ENCODE measurements at regions not wholly inside any gene's neighbourhood (a gene's known extent, or its start where the extent isn't known, plus 50 kb on each side); places are given as distances from the start of the nearest gene placed in this dataset.

DNA sequence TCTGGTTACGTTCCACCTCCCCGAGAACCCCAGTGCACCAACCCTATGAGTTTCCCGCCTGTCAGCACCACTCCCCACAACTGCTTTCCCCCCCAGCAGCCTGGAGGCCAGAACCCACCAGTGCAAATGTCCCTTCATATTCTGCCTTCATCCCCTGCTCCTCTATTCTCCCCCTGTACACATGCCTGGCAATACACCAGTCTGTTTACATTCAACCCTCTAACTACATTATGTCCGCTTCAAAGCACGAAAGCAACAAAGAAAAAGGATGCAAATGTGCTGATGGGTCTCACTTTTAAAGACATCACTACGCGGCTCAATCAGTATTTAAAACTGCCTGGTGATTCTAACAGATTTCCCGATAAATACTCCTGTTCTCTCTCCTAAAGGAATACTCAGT, 126.7 kb upstream of the SORBS2 start:
- H3K27me3 ChIP-seq (ENCODE audit: control insufficient read depth, insufficient read depth, low read length) = no peaks in the 10 kb centered on the region
- no peaks in the 10 kb centered on the region for H3K4me1 ChIP-seq (ENCODE audit: control insufficient read depth, insufficient read depth, low read length)
- DNase-seq = no peak
- H3K36me3 ChIP-seq (ENCODE audit: control insufficient read depth, insufficient read depth, low read length) = no peaks in the 10 kb centered on the region
- H3K27ac ChIP-seq (ENCODE audit: low read length) = no peak overlapping the region
- H3K4me3 ChIP-seq (ENCODE audit: low read length) = no peak overlapping the region
- no peaks in the 10 kb centered on the region for H3K9me3 ChIP-seq (replicated peaks; ENCODE audit: control insufficient read depth, low read depth, low read length)
- WGBS (ENCODE audit: insufficient coverage) = 68% methylated on average over 3 of the region's 8 CpGs

DNA sequence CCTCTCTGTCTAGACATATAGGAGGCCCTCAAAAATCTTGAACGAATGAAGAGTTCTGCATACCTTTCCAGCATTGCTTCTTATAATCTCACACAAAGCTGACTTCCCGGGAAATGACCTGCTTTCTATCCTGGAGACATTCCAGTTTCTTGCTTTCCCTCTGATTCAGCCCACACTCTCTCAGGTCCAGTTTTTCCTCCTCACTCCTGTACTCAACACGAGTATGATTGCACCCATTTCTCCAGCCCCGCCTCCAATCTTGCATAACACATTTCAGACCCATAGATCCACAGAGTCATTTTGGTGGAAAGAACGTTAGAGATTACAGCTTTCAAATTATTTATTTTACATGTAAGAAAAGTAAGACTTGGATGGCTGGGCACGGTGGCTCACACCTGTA, 127.5 kb upstream of the TLR3 start:
- no peaks in the 10 kb centered on the region for H3K27me3 ChIP-seq (ENCODE audit: control insufficient read depth, insufficient read depth, low read length)
- H3K9me3 ChIP-seq (replicated peaks; ENCODE audit: control insufficient read depth, low read depth, low read length) = no peaks in the 10 kb centered on the region
- no peak overlapping the region for H3K4me3 ChIP-seq (ENCODE audit: low read length)
- H3K4me1 ChIP-seq (ENCODE audit: control insufficient read depth, insufficient read depth, low read length) = no peaks in the 10 kb centered on the region
- H3K36me3 ChIP-seq (ENCODE audit: control insufficient read depth, insufficient read depth, low read length) = no peaks in the 10 kb centered on the region
- WGBS (ENCODE audit: insufficient coverage) = 49% methylated on average over 3 of the region's 6 CpGs
- no peak for DNase-seq
- no peak overlapping the region for H3K27ac ChIP-seq (ENCODE audit: low read length)

DNA sequence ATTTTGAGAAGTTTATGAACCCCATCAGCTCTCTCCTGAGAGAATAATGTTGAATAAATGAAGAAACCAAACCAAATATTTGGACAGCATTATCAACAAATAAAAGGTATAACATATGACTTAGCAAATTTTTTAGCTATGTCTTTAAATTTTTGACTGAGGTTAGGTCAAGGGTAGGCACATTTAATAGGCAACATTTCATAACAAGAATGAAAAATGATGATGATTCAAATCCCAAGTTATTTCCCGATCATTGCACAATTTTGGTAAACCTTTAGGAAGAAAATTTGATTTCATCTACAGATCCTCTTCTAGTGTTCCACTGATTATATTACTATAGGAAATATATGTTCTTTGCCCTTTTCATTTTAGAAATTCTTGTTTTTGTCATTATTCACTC, 123.7 kb upstream of the TLR3 start:
- Histone ChIP-seq H3K36me3 (ENCODE audit: control insufficient read depth, insufficient read depth, low read length) (no peaks in the 10 kb centered on the region), H3K4me3 (ENCODE audit: low read length) (no peak overlapping the region), H3K27me3 (ENCODE audit: control insufficient read depth, insufficient read depth, low read length) (no peaks in the 10 kb centered on the region), H3K4me1 (ENCODE audit: control insufficient read depth, insufficient read depth, low read length) (no peaks in the 10 kb centered on the region), H3K9me3 (replicated peaks; ENCODE audit: control insufficient read depth, low read depth, low read length) (no peaks in the 10 kb centered on the region), H3K27ac (ENCODE audit: low read length) (no peak overlapping the region)
- no CpG with 5 or more reads among the region's 1 CpG for WGBS (ENCODE audit: insufficient coverage)
- no peak for DNase-seq

GRCh38 chr4:185945906-185946305, 123.0 kb upstream of the TLR3 start:
- H3K27me3 ChIP-seq (ENCODE audit: control insufficient read depth, insufficient read depth, low read length) = no peaks in the 10 kb centered on the region
- H3K36me3 ChIP-seq (ENCODE audit: control insufficient read depth, insufficient read depth, low read length) = no peaks in the 10 kb centered on the region
- H3K27ac ChIP-seq (ENCODE audit: low read length) = no peak overlapping the region
- H3K4me3 ChIP-seq (ENCODE audit: low read length) = no peak overlapping the region
- WGBS (ENCODE audit: insufficient coverage) = 100% methylated on average over 2 of the region's 3 CpGs
- no peak for DNase-seq
- no peaks in the 10 kb centered on the region for H3K4me1 ChIP-seq (ENCODE audit: control insufficient read depth, insufficient read depth, low read length)
- no peaks in the 10 kb centered on the region for H3K9me3 ChIP-seq (replicated peaks; ENCODE audit: control insufficient read depth, low read depth, low read length)

DNA sequence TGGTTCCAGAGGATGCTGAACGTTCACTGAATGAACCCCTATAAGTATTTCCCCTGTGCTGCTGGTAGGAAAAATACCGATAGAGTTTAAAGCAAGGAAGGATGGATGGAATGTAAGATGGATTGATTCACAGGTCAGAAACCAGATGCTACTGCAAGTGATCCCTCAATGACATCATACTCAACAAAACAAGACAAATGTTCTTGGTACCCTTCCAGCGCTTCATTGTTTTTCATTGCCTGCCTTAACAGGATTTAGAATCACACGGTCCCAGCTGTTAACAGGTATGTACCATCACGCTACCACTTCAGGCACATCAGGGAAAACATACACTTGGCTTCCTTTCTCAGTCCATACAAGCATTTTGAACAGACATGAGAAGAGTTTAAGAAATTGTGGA, 118.1 kb upstream of the TLR3 start:
- Histone ChIP-seq H3K9me3 (replicated peaks; ENCODE audit: control insufficient read depth, low read depth, low read length) (no peaks in the 10 kb centered on the region), H3K4me1 (ENCODE audit: control insufficient read depth, insufficient read depth, low read length) (no peaks in the 10 kb centered on the region), H3K4me3 (ENCODE audit: low read length) (no peak overlapping the region), H3K36me3 (ENCODE audit: control insufficient read depth, insufficient read depth, low read length) (no peaks in the 10 kb centered on the region), H3K27ac (ENCODE audit: low read length) (no peak overlapping the region), H3K27me3 (ENCODE audit: control insufficient read depth, insufficient read depth, low read length) (no peaks in the 10 kb centered on the region)
- DNase-seq = peak; percentile 9
- WGBS (ENCODE audit: insufficient coverage) = 44% methylated on average over 1 of the region's 5 CpGs

GRCh38 chr4:185955151-185955770, 113.7 kb upstream of the TLR3 start:
- no peaks in the 10 kb centered on the region for H3K36me3 ChIP-seq (ENCODE audit: control insufficient read depth, insufficient read depth, low read length)
- H3K27ac ChIP-seq (ENCODE audit: low read length) = no peak overlapping the region
- no peak overlapping the region for H3K4me3 ChIP-seq (ENCODE audit: low read length)
- no peaks in the 10 kb centered on the region for H3K9me3 ChIP-seq (replicated peaks; ENCODE audit: control insufficient read depth, low read depth, low read length)
- WGBS (ENCODE audit: insufficient coverage) = 36% methylated on average over 2 of the region's 7 CpGs
- no peaks in the 10 kb centered on the region for H3K4me1 ChIP-seq (ENCODE audit: control insufficient read depth, insufficient read depth, low read length)
- peaks cover 3% of the 10 kb centered on the region for H3K27me3 ChIP-seq (ENCODE audit: control insufficient read depth, insufficient read depth, low read length)
- DNase-seq = peak; percentile 12

DNA sequence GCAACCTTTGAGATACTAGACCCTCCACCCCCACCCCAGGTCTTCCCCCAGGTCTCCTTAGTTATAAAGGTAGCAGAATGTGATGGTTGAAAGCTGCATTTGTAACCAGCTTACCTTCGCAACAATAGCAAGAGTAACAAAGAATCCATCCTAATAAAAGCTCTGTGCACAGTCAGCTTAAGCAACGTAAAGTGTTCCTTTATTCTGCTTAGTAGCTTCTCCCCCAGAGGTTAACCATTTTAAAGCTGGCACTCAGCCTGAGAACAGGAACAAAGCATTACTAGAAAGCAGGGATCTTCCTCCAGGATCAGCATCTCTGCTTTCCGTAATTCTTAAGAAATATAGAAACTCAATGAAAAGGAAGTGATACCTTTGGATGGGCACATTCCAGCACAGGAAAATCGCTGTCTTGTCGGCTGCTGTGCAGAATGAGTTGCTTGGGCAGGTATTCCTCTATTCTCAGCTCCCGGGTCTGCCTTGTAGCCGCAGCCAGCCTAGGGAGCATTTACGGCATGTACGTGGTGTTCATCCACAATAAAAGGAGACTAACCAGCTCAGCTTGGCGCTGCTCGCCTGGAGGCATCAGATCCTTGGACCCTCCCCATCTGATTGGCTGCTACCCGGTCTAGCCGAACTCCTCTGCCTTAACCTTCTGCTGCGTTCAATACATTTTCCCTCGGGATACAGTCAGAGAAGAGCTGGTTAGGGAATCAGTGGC, 113.0 kb upstream of the TLR3 start:
- H3K4me1 ChIP-seq (ENCODE audit: control insufficient read depth, insufficient read depth, low read length) = no peaks in the 10 kb centered on the region
- no peaks in the 10 kb centered on the region for H3K36me3 ChIP-seq (ENCODE audit: control insufficient read depth, insufficient read depth, low read length)
- WGBS (ENCODE audit: insufficient coverage) = 26% methylated on average over 10 of the region's 15 CpGs
- no peak for DNase-seq
- H3K27me3 ChIP-seq (ENCODE audit: control insufficient read depth, insufficient read depth, low read length) = peaks cover 3% of the 10 kb centered on the region
- no peak overlapping the region for H3K27ac ChIP-seq (ENCODE audit: low read length)
- no peak overlapping the region for H3K4me3 ChIP-seq (ENCODE audit: low read length)
- H3K9me3 ChIP-seq (replicated peaks; ENCODE audit: control insufficient read depth, low read depth, low read length) = no peaks in the 10 kb centered on the region

- Histone ChIP-seq H3K27me3 (ENCODE audit: control insufficient read depth, insufficient read depth, low read length) (peaks cover 3% of the 10 kb centered on the region), H3K27ac (ENCODE audit: low read length) (no peak overlapping the region), H3K4me3 (ENCODE audit: low read length) (no peak overlapping the region), H3K9me3 (replicated peaks; ENCODE audit: control insufficient read depth, low read depth, low read length) (no peaks in the 10 kb centered on the region), H3K36me3 (ENCODE audit: control insufficient read depth, insufficient read depth, low read length) (no peaks in the 10 kb centered on the region), H3K4me1 (ENCODE audit: control insufficient read depth, insufficient read depth, low read length) (no peaks in the 10 kb centered on the region)
- DNase-seq = no peak
- no CpG with 5 or more reads among the region's 4 CpGs for WGBS (ENCODE audit: insufficient coverage)
Measured at GRCh38 chr4:185956544-185956940, 112.4 kb upstream of the TLR3 start.

GRCh38 chr4:185958094-185958747, 110.7 kb upstream of the TLR3 start:
- no peaks in the 10 kb centered on the region for H3K9me3 ChIP-seq (replicated peaks; ENCODE audit: control insufficient read depth, low read depth, low read length)
- 72% methylated on average over 2 of the region's 3 CpGs for WGBS (ENCODE audit: insufficient coverage)
- peaks cover 3% of the 10 kb centered on the region for H3K27me3 ChIP-seq (ENCODE audit: control insufficient read depth, insufficient read depth, low read length)
- no peaks in the 10 kb centered on the region for H3K4me1 ChIP-seq (ENCODE audit: control insufficient read depth, insufficient read depth, low read length)
- DNase-seq = no peak
- H3K4me3 ChIP-seq (ENCODE audit: low read length) = no peak overlapping the region
- no peak overlapping the region for H3K27ac ChIP-seq (ENCODE audit: low read length)
- H3K36me3 ChIP-seq (ENCODE audit: control insufficient read depth, insufficient read depth, low read length) = no peaks in the 10 kb centered on the region

DNA sequence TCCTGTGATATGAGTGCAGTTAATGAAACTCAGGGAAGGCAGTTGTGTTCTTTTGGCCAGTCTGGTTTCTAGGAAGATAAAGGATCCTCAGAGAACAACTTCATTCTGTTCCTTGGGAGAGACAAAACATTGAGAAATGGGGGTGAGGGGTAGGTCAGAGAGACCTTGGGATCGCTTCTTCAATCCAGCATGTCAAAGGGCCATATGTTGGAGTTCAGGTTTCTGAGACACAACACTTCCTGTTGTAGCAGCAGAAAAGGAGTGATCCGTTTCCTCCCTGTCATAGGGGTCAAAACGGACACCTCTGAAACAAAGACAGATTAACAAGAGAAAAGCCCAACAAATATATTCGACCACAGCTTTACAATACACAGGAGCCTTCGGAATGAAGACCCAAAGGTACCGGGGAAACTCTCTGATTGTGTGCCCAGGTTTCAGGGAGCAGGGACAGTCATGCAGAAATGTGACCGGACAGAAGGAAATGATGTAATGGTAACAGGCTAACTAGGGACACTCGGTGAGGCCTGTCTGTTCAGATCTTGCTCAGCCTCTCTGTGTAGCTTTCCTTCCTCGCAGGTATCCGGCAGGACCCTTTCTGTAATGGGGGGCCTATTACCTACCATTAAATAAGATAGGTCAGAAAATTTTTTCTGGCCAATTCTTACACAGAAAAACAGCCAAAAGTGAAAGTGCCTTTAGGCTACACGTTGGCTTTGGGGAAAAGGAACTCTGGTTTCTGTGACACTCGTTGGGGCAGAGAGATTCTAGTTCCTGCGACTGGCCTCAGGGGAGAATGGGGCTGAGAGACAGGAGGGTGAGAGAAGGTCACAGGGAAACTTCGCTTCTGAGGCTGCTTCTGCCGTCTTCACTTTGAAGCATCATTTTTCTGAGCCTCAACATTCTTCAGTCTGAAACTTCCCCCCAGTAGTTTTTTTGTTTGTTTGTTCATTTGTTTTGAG, 103.3 kb upstream of the TLR3 start:
- H3K27ac ChIP-seq (ENCODE audit: low read length) = peak overlapping the region; percentile 15
- no peaks in the 10 kb centered on the region for H3K27me3 ChIP-seq (ENCODE audit: control insufficient read depth, insufficient read depth, low read length)
- no peaks in the 10 kb centered on the region for H3K36me3 ChIP-seq (ENCODE audit: control insufficient read depth, insufficient read depth, low read length)
- DNase-seq = peak; percentile 17
- peaks cover 2% of the 10 kb centered on the region for H3K4me1 ChIP-seq (ENCODE audit: control insufficient read depth, insufficient read depth, low read length)
- 39% methylated on average over 3 of the region's 15 CpGs for WGBS (ENCODE audit: insufficient coverage)
- no peak overlapping the region for H3K4me3 ChIP-seq (ENCODE audit: low read length)
- no peaks in the 10 kb centered on the region for H3K9me3 ChIP-seq (replicated peaks; ENCODE audit: control insufficient read depth, low read depth, low read length)

Measured in muscle of leg (tissue), 3 donors.